Transverse colon (tissue), 4 donors: ENCODE measurements at regions not wholly inside any gene's neighbourhood (a gene's known extent, or its start where the extent isn't known, plus 50 kb on each side); places are given as distances from the start of the nearest gene placed in this dataset.

Source experiments
- DNase-seq: peaks from one replicate; pipeline ENCODE4 v3.0.0-alpha.2; 2019
- H3K27ac ChIP-seq, 4 donors: fragments of 200-600 bp; sonication (generic); 2 replicates each; pipeline ENCODE4 v1.5.1; 2016 to 2018; ENCODE audit warnings: inconsistent platforms in 4 of 4
- H3K27me3 ChIP-seq: fragments of 200-600 bp; sonication (generic); 2 replicates; pipeline ENCODE4 v1.5.1; 2017; ENCODE audit warnings: inconsistent platforms
- H3K36me3 ChIP-seq, 4 donors: fragments of 200-600 bp; sonication (generic); 2 replicates each; pipeline ENCODE4 v1.5.1; 2017 to 2019; ENCODE audit warnings: inconsistent platforms in 4 of 4
- H3K4me1 ChIP-seq, 4 donors: fragments of 200-600 bp; sonication (generic); 2 replicates each; pipeline ENCODE4 v1.5.1; 2017 to 2020; ENCODE audit warnings: inconsistent platforms in 4 of 4
- H3K4me3 ChIP-seq, 4 donors: fragments of 200-600 bp; sonication (generic); 1 replicate in 1 of 4; 2 replicates in 3 of 4; pipeline versions ENCODE4 v1.5.1 to v1.6.1; 2017 to 2019; ENCODE audit warnings: inconsistent platforms in 4 of 4
- H3K9me3 ChIP-seq, 2 donors: fragments of 200-600 bp; sonication (generic); 2 replicates each; pipeline ENCODE4 v1.5.1; 2017 to 2019; ENCODE audit warnings: inconsistent platforms in 2 of 2
- EP300 ChIP-seq: sonication (generic); formaldehyde crosslinking; IDR thresholded peaks from one replicate; pipeline ENCODE4 v1.6.1; 2017; ENCODE audit warnings: antibody characterized with exemption, low read depth
- POLR2A ChIP-seq: fragments of 450-650 bp; IDR thresholded peaks from one replicate; pipeline ENCODE4 v1.6.1; 2016; ENCODE audit warnings: antibody characterized with exemption, mild to moderate bottlenecking, moderate library complexity
- POLR2AphosphoS5 ChIP-seq, 3 donors: sonication (generic); formaldehyde crosslinking; IDR thresholded peaks; one replicate each; pipeline ENCODE4 v1.6.1; 2016; ENCODE audit warnings: antibody characterized with exemption in 3 of 3
- WGBS, 2 donors: methylation state at CpG; one replicate each; pipeline ENCODE4 v1.1.5; 2018; ENCODE audit warnings: low coverage in 1 of 2; 5-methylcytosine and 5-hydroxymethylcytosine counted together
- in situ Hi-C, 4 donors: fragments of 200-750 bp; cut with MboI; loops; one replicate each; pipeline versions ENCODE4 v1.15.0 to v1.15.1; 2017; ENCODE audit warnings: low sequenced_read_pairs in 3 of 4, low pct_ligation_motif_present in 1 of 4, low pct_unique_long_range_greater_than_20kb in 1 of 4
- intact Hi-C: fragments of 100-400 bp; cut with DNase I; formaldehyde crosslinking; loops from one replicate; pipeline ENCODE4 v1.15.1; 2023; ENCODE audit warnings: low total_unique reads
- TF ChIP-seq, protein P1 (sequence below), 5 experiments: fragments of 200-600 bp in 3 of 5; fragments of 450-650 bp in 2 of 5; sonication (generic) in 3 of 5; IDR thresholded peaks; 1 replicate in 2 of 5; 2 replicates in 3 of 5; pipeline ENCODE4 v1.5.1; 2016 to 2017; ENCODE audit warnings: antibody characterized with exemption in 5 of 5, inconsistent platforms in 3 of 5, mild to moderate bottlenecking in 2 of 5, moderate library complexity in 1 of 5

GRCh38 chr22:27424319-27424718, 377.2 kb downstream of the MN1 start:
- no peaks in the 10 kb centered on the region for H3K36me3 ChIP-seq
- H3K4me3 ChIP-seq, result no peak overlapping the region
- no peak overlapping the region for H3K27ac ChIP-seq
- H3K27me3 ChIP-seq, result peaks cover 10% of the 10 kb centered on the region
- no peak for DNase-seq
- intact Hi-C loops, result no loop called here
- TF ChIP-seq EP300 (no peak), POLR2A (no peak), POLR2AphosphoS5 (IDR thresholded peaks at IDR 0.05) (no peak)
- TF ChIP-seq, protein P1, sequence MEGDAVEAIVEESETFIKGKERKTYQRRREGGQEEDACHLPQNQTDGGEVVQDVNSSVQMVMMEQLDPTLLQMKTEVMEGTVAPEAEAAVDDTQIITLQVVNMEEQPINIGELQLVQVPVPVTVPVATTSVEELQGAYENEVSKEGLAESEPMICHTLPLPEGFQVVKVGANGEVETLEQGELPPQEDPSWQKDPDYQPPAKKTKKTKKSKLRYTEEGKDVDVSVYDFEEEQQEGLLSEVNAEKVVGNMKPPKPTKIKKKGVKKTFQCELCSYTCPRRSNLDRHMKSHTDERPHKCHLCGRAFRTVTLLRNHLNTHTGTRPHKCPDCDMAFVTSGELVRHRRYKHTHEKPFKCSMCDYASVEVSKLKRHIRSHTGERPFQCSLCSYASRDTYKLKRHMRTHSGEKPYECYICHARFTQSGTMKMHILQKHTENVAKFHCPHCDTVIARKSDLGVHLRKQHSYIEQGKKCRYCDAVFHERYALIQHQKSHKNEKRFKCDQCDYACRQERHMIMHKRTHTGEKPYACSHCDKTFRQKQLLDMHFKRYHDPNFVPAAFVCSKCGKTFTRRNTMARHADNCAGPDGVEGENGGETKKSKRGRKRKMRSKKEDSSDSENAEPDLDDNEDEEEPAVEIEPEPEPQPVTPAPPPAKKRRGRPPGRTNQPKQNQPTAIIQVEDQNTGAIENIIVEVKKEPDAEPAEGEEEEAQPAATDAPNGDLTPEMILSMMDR (IDR thresholded peaks at IDR 0.05), result no peak
- peaks cover 0 to 8% (median 3%) of the 10 kb centered on the region in 4 donors for H3K4me1 ChIP-seq
- in situ Hi-C loops, result loop anchor here in 2 of 4 donors (25.0 kb wide), 1 partner anchor 388 kb away; the partner anchor contains the start of gene MN1 (in 2 of the 2)
- H3K9me3 ChIP-seq, result no peaks in the 10 kb centered on the region

DNA sequence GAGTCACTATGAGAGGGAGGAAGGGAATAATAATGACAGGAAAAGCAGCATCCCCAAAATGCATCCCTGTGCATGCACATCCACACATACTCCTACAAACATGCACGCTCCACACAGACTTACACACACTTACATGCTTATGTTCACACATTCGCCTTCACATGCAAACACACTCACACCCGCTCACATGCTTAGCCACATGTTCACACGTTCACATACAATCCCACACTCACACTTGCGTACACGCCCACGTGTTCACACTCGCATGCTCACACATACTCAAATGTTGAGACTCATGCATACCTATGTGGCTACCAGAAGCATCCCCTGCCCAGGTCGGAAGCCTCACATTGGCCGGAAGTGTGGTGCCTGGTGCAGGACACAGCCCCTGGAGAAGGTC, 372.1 kb downstream of the MN1 start:
- H3K4me1 ChIP-seq, result no peaks in the 10 kb centered on the region
- H3K27ac ChIP-seq, result no peak overlapping the region
- no peak for DNase-seq
- no peaks in the 10 kb centered on the region for H3K27me3 ChIP-seq
- intact Hi-C loops (no loop called here), in situ Hi-C loops (no loop called here)
- peaks cover 0 to 3% of the 10 kb centered on the region in 2 donors for H3K9me3 ChIP-seq
- H3K36me3 ChIP-seq, result no peaks in the 10 kb centered on the region
- H3K4me3 ChIP-seq, result no peak overlapping the region
- 84 to 92% methylated on average over 5 to 10 of the region's 10 CpGs for WGBS, 2 donors
- TF ChIP-seq POLR2A, result no peak
- no peak for TF ChIP-seq EP300
- TF ChIP-seq, protein P1 (IDR thresholded peaks at IDR 0.05), result no peak
- no peak for TF ChIP-seq POLR2AphosphoS5 (IDR thresholded peaks at IDR 0.05)

DNA sequence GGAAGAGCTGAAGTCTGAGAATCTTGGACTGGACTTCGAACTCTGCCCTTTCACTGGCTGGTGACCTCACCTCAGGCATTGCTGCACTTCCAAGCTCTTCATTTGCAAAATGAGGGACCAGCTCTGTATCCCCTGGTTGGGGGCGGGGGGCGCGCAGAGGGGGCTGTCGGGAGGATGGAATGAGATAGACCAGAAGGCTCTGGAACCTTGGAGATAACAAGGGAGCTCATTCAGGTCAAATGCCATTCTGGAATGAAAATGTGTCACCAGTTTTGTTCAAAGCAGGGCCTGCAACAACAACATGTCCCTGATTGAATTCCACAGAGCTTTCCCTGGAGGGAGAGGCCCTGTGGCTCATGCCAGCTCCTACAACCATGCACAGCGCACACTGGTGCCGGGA, 370.5 kb downstream of the MN1 start:
- Histone ChIP-seq H3K4me1 (no peaks in the 10 kb centered on the region), H3K27me3 (no peaks in the 10 kb centered on the region), H3K9me3 (peaks cover 0 to 3% of the 10 kb centered on the region in 2 donors), H3K27ac (no peak overlapping the region), H3K4me3 (no peak overlapping the region), H3K36me3 (no peaks in the 10 kb centered on the region)
- TF ChIP-seq, protein P1 (IDR thresholded peaks at IDR 0.05), result no peak
- no peak for TF ChIP-seq POLR2A
- TF ChIP-seq EP300, result no peak
- no peak for TF ChIP-seq POLR2AphosphoS5 (IDR thresholded peaks at IDR 0.05)
- intact Hi-C loops, result no loop called here
- WGBS, 2 donors, result 80% methylated on average over 7 of the region's 7 CpGs; no CpG with 5 or more reads in 1 of the 2 donors
- in situ Hi-C loops, result no loop called here
- no peak for DNase-seq

GRCh38 chr22:27431896-27432295, 369.7 kb downstream of the MN1 start:
- Histone ChIP-seq H3K9me3 (peaks cover 0 to 3% of the 10 kb centered on the region in 2 donors), H3K27ac (no peak overlapping the region), H3K4me3 (no peak overlapping the region), H3K36me3 (no peaks in the 10 kb centered on the region), H3K4me1 (no peaks in the 10 kb centered on the region), H3K27me3 (no peaks in the 10 kb centered on the region)
- TF ChIP-seq, protein P1 (IDR thresholded peaks at IDR 0.05), result no peak
- TF ChIP-seq POLR2A, result no peak
- WGBS, 2 donors, result 71% methylated on average over 4 of the region's 4 CpGs; no CpG with 5 or more reads in 1 of the 2 donors
- DNase-seq, result no peak
- in situ Hi-C loops (no loop called here), intact Hi-C loops (no loop called here)
